GM19463 (cell line): ENCODE measurements at regions not wholly inside any gene's neighbourhood (a gene's known extent, or its start where the extent isn't known, plus 50 kb on each side); places are given as distances from the start of the nearest gene placed in this dataset.

Experiments used
- ATAC-seq: cut with Tn5 transposase; IDR thresholded peaks from one replicate; pipeline ENCODE4 v1.9.1; 2021; ENCODE audit warnings: mild to moderate bottlenecking, moderate library complexity; ENCODE audit not compliant: unreplicated experiment

DNA sequence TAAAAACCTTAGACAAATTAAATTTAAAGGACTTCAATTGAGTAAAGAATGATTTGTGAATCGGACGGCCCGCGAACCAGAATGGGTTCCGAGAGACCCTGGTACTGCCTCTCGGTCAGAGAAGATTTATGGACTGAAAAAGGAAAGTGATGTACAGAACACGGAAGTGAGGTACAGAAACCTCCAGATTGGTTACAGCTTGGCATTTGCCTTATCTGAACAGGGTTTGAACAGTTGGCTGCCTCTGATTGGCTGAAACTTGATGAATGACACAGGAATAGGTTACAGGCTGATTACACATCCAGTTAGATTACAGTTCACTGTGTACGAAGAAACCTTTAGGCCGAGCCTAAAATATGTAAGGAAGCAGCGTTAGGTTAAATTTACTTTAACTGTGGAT is 156.5 kb upstream of the EGFLAM start:
- no peak for ATAC-seq

DNA sequence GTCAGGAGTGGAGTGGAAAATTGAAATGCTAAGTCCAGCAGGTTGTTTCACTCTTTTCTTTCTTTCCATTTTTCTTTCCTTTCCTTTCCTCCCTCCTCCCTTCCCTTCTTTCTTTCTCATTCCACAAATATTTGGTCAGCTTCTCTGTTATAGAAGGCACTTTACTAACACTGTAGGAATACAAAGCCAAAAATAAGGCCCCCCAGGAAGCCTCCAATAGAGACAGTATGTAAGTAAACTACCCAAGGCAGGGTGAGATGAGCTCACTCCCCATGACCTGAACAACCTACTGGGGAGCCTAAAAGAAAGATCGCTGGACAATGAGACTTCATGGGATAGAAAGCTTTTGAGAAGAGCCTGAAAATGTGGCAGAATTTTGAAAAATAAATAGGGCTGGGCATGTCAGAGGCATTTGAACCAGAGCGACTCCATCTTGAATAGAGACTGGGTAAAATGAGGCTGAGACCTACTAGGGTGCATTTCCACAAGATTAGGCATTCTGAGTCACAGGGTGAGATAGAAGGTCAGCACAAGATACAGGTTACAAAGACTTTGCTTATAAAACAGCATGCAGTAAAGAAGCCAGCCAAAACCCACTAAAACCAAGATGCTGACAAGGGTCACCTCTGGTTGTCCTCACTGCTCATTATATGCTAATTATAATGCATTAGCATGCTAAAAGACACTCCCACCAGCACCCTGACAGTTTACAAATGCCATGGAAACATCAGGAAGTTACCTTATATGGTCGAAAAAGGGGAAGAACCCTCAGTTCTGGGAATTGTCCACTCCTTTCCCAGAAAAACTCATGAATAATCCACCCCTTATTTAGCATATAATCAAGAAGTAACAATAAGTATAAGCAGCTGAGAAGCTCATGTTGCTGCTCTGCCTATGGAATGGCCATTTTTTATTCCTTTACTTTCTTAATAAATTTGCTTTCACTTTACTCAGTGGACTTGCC is 158.9 kb upstream of the EGFLAM start:
- ATAC-seq: no peak

DNA sequence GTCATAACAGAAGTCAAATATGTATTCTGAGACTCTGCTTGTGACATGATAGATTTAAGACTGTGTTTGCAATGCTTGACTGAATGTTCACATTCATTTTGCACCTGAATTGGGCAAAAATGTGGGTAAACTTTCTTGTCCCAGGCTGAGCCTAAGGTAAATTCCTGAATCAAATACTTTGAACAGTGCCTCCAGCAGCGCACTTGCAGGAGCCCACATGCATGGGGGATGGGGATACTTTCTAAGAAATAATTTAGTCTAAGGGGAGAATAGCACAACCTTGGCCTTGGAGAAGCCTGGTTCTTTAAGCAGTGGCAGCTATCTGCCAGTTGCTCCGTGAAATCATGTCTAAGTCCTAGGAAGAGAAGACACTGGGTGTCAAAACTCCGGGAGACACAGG is 163.5 kb upstream of the EGFLAM start:
- ATAC-seq: no peak

DNA sequence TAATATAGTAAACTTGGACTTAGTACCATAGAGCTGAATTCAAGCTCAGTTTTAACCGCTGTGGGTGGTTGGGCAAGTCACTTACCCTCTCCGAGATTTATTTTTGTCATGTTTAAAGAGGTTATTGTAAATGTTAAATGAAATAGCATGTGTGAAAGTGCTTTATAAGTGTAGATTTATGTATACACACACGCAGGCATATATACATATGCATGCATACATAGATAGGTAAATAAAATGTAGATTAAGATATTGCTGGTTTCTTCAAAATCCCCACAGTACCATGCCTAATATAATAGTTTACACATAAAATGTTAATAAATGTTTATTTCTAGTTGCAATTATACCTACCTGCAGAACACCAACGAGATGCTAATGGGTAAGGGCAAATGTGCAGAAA is 164.5 kb upstream of the EGFLAM start:
- no peak for ATAC-seq

DNA sequence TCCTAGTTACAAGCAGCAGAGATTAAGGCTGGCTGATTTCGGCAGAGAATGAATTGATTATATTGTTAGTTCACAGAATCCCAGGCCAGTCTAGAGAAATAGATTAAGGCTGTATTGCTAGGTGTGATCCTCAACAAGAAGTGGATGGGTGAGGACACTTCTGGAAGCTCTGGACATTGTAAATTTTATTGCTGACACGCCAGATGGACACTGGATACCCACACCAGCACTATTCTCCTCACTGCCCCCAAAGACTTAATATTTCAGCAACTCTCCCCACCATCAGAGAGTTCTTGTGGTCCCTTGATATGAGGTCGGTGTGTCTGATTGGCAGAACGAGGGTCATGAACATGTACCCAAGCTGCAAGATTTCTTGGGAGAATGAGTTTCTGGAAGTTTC is 171.6 kb upstream of the EGFLAM start:
- no peak for ATAC-seq

DNA sequence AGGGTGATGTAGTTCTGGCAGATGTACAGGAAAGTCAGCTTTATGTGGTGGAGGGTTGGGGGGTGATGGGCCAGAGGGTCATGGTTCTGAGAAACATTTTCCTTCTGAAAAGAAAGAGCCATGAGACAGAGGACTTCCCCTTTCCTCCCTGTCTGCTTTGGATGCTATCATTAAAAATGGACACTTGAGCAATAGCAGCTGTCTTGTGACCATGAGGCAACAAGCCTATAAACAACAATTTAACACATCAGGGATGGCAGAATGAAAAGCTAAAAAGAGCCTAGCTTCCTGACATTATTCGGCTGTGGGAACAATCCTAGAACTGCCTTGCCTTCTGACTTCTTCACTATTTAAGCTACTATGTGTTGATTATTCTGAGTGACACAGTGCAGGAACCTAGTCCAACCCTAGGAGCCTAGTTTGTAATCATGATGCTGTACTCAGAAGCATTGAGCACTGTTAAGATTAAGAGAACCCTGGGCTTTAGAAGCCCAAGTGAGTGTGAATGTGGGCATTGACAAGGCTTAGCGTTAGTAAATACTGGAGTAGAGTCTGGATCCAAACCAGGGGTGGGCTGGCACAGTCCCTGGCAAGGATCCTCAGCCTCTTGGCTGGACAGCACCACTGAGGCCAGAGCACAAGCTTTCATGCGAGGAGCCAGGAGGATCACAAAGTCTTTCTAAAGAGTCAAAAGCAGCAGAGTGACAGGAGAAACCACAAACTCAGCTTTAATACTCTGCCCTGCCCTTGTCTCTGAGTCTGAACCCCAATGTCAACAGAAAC is 178.5 kb upstream of the EGFLAM start:
- ATAC-seq: no peak

DNA sequence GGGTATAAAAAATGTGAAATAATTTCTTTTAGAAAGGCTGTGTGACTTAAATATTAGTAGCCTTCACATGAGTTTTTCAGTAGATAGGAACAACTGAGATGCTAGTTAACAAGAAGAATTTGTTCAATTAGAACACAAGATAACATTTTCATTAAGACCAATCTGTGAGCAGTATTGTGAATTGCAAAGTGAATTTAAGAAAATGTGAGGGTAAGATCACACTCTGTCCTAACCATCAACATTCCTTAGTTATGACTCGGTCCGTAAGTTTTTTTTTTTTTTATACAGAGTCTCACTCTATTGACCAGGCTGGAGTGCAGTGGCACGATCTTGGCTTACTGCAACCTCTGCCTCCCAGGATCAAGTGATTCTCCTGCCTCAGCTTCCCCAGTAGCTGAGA is 180.2 kb upstream of the EGFLAM start:
- ATAC-seq: no peak

DNA sequence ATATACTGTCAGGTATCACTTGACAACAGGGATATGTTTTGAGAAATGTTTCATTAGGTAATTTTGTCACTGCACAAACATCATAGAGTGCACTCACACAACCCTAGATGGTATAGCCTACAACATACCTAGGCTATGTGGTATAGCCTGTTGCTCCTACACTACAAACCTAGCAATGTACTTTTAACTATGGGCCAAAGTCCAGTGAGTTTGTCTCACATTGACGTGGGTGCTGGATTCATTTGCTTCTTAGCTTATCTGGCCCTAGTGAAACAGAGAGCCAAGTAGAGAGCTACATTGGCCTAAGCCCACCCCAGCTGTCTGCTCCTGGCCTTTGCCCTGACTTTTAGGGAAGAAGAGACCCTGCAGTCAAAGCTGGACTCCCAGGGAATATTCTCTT is 180.7 kb upstream of the EGFLAM start:
- no peak for ATAC-seq

DNA sequence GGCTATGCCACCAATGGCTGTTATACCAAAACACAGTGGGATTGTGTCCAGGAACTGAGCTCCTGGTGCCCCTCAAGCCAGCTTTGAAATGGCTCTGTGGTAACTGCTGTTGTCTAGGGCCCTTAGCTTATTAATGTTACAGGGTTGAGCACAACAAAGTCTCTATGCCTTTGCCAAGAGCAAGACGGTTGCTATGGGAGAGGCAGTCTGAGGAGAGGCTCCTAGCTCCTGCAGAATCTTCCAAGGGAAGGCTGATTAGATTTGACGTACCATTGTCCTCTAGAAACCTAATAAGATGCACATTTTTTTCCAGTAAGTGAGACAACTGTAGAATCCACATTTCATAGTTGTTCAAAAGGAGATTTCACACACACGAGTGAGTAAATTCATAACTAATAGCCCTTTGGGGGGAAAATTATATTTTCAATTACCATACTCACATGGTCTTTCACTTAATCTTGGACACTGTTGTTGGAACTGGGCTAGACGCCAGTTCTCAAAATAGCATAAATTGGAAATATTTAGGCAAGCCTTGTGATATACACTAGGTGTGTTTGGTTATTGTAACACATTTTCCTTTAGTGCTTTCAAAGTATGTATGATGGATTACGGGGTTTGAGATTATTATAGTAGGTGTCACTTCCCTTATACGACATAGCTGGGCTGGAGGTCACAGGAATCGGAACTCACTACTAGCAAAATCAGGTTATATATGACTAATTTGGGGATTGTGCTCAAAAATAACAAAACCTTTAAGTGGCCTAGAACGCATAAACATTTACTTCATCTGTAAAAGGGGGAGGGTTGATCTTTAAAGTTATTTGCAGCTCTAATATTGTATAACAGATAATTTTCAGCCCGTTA is 186.3 kb upstream of the EGFLAM start:
- ATAC-seq: no peak

DNA sequence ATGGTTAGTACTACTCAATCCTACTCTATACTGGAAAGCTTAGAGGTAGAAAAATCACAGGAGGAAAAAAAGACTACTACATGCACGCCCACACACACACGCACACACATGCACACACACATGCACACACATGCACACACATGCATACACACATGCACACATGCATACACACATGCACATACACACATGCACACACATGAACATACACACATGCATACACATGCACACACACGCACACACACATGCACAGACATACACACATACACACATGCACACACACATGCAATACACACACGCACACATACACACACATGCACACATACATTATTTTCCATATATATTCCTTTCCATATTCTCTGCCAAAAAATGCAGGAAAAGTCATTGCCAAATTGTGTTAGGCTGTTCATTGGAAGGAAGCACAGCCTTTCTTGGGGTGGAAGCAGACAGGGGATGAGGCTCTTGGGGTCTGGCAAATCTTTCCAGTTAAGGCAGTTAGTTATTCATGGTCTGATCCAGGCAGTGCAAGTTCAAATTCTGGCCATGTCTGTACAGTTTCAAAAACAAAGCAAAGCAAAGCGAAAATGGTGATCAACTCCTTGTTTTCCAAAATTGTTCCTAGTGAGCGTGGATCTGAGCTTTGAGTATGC is 187.9 kb upstream of the EGFLAM start:
- ATAC-seq: no peak

DNA sequence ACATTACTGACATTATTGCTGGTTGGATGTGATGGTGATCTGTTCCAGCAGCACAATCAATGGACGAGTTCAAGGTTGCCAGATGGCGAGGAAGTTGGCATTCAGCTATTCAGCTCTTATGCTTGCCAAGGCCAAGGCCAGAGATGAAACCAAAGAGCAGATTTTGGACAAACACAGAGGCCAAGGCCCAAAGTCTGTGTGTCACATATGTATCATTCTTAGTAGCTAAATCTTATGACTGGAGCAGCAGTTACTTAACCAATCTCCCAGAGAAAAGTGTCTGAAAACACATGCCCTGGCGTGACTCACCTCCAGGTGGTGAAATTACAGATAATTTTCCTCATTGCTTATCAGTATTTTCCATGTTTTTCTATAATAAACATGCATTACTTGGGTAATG is 189.0 kb upstream of the EGFLAM start:
- ATAC-seq: no peak

DNA sequence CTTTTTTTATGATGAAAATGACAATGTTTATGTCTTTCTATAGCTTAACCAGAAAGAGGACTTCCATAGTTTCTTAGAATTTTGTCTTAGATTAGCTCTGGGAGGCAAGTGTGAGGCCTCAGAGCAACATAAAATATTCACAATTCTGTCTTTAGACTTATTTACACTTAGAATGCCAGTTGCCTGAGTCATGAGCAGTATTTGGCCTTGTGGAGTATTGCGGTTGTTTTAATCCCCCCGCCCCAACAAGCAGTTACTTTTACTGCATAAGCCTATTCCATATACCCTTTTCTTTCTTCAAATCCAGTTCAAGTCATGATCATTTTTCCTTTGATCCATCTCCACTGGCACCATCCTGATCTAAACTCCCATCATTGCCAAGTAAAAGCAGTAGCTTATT is 198.0 kb upstream of the EGFLAM start:
- no peak for ATAC-seq

DNA sequence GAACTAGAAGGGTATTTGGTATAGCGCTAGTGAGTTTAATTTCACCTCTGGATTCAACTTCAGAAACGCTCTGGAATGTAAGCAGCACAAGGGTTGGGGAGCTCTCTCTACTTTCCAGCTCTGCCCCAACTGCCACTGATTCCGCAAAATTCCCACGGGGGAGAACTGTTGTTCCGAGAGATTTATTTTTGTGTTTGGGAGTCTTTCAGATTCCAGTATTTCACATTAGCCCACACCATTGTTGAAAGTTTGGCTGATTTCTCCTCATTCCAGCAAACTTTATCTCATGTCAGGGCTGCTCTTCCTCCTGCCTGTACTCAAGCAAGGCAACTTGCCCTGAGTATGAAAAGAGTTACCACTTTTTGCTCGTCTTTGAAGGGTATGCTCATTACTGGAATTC is 198.5 kb upstream of the EGFLAM start:
- ATAC-seq: no peak

DNA sequence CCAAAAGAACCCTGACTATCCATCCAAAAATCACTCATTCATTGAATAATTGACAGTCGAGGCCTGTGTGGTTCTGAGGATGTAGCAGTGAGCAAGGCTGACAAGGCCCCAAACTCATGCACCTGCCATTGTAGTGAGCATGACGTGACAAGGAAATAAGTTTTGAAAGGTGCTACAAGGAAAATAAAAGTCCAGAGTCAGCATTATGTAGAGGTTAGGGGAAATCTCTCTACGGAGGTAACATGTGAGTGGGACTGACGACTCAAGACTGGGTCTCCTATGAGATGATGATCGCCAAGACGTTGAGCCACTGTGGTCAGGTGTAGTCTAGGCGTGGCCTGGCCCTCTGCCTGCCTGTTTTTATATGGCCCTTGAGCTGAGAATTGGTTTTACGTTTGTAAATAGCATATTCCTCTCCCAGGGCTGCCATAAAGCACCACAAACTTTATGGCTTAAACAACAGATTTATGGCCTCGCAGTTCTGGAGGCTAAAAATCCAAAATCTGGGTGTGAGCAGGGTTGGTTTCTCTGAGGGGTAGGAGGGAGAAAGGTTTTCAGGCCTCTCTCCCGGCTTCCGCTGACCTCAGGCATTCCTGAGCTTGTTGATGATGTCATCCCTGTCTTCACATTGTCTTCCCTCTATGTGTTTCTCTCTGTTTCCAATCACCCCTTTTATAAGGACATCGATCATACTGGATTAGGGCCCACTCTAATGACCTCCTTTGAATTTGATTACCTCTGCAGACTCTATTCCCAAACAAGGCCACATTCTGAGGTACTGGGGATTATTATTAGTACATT is 206.4 kb upstream of the EGFLAM start:
- no peak for ATAC-seq

DNA sequence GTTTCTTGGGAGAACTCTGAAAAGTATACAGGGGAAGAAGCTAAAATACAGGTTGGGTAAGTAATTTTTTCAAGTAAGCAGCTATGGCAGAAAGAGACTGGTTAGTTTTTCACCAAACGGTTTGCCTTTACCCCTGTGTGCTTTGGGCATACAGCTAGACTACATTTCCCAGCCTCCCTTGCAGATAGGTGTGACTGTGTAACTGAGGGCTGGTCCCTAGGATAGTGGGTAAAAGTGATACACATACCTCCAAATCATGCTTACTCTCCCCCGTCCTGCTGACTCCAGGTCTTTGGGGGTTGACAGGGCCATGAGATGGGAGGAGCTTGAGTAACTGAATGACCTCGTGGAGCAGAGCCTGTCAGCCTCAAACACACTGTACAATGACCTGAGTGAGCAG is 208.6 kb upstream of the GDNF start:
- no peak for ATAC-seq

DNA sequence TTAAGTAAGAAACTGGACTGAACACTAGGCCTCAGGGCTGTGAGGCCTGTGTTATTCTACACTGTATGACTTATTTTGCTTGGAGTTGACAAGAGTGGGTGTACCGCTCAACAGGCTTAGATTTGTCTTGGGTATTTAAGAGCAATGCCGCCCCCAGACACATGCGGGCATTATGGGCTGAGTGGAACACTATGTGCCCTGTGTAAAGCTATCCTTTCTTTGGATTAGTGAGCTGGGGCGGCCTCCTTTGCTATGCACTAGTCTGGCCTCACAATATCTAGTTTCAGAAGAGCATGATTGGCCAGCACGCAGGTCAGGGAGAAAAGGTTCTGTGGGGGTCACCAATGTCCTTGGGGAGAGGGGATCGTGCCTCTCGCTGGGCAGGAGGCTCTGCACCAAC is 206.3 kb upstream of the GDNF start:
- ATAC-seq: no peak

DNA sequence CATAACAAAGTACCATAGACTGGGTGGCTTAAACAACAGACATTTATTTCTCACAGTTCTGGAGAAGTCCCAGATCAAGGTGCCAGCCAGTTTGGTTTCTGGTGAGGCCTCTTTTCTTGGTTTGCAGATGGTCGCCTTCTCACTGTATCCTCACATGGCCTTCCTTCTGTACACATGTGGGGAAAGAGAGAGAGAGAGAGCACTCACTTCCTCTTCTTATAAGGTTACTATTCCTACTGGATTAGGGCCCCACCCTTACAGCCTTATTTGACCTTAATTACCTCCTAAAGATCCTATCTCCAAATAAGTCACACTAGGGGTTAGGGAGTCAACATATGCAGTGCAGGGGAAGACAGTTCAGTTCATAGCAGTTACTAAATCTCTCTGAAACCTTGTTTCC is 205.6 kb upstream of the GDNF start:
- ATAC-seq: no peak

DNA sequence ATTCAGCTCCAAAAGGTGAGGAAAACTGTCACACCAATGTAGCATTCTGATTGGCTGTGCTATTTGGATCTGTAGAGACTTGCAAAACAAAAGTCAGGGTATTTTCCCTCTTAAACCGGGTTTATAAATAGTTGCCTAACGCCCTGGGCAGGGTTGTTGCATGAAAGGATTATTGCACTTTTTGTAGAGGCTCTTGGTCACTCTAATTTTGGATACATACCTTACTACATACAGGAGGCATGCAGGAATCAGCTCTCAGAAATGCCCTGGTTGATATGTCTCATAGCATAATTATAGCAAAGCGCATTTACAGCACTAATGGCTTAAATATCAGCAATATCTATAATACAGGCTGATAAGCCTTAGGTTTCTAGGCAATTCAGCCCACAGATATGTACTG is 200.0 kb upstream of the GDNF start:
- ATAC-seq: no peak

DNA sequence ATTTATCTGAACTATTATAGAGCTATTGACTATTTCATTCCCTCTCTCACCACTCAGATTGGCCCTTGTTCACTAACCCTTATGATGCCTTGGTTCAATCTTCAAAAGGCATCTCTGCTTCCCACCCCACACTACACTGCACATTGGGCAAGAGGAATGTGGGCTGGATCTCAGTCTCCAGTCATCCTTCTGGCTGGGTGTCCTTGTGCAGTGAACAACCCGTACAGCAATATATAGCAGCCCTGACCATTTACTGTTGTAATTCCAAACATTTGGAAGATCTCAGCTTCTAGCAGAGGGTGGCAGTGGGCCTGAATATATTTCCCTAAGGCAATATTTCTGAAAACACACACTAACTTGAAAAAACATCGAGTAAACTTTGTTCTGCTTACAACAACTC is 199.2 kb upstream of the GDNF start:
- no peak for ATAC-seq

DNA sequence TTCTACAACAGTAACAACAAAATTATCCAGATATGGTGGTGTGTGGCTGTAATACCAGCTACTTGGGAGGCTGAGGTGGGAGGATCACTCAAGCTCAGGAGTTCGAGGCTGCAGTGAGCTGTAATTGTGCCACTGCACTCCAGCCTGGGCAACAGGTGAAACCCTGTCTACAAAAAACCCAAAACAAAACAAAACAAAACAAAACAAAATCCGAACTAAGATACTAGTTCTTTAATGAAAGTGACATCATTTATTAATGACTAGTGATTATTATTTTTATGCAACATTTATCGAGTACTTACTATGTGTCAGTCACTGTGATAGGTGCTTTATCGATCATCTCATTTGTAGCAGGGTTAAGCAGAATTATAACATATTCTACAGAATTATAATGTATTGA is 196.9 kb upstream of the GDNF start:
- ATAC-seq: no peak
